Fibroblast of villous mesenchyme (primary cell): ENCODE measurements at regions not wholly inside any gene's neighbourhood (a gene's known extent, or its start where the extent isn't known, plus 50 kb on each side); places are given as distances from the start of the nearest gene placed in this dataset.

Experiments used
- DNase-seq: peaks from one replicate; pipeline ENCODE4 v3.0.0-alpha.2; 2010; ENCODE audit warnings: low read depth
- H3K4me3 ChIP-seq: 2 replicates; pipeline ENCODE4 v1.5.1; 2011; ENCODE audit warnings: low read depth, mild to moderate bottlenecking, low read length
- CTCF ChIP-seq: IDR thresholded peaks from 2 replicates; pipeline ENCODE4 v1.5.1; 2012; ENCODE audit warnings: low read depth, mild to moderate bottlenecking, low read length; ENCODE audit not compliant: insufficient read depth

GRCh38 chr16:79668502-79668901 is 68.0 kb upstream of the MAF start:
- DNase-seq = no peak
- no peak overlapping the region for H3K4me3 ChIP-seq
- no peak for TF ChIP-seq CTCF

- H3K4me3 ChIP-seq = no peak overlapping the region
- no peak for TF ChIP-seq CTCF
- no peak for DNase-seq
These were observed 65.4 kb upstream of the MAF start for GRCh38 chr16:79665970-79666369.

GRCh38 chr16:79664407-79664806 is 63.9 kb upstream of the MAF start:
- H3K4me3 ChIP-seq = no peak overlapping the region
- TF ChIP-seq CTCF = no peak
- DNase-seq = no peak

- no peak for TF ChIP-seq CTCF
- no peak overlapping the region for H3K4me3 ChIP-seq
- no peak for DNase-seq
These were observed 62.3 kb upstream of the MAF start for GRCh38 chr16:79662669-79663313.

- no peak for DNase-seq
- TF ChIP-seq CTCF = no peak
- H3K4me3 ChIP-seq = no peak overlapping the region
These were observed 61.6 kb upstream of the MAF start for GRCh38 chr16:79662122-79662521.

- no peak for TF ChIP-seq CTCF
- no peak overlapping the region for H3K4me3 ChIP-seq
- DNase-seq = no peak
These were observed 61.0 kb upstream of the MAF start for GRCh38 chr16:79661578-79661977.

GRCh38 chr16:79659344-79659743 is 58.8 kb upstream of the MAF start:
- no peak overlapping the region for H3K4me3 ChIP-seq
- no peak for DNase-seq
- TF ChIP-seq CTCF = no peak
